Skeletal muscle tissue (tissue), 3 donors: ENCODE measurements at regions not wholly inside any gene's neighbourhood (a gene's known extent, or its start where the extent isn't known, plus 50 kb on each side); places are given as distances from the start of the nearest gene placed in this dataset.

Source experiments
- H3K27ac ChIP-seq: one replicate; pipeline ENCODE4 v1.7.0; 2013; ENCODE audit warnings: mild to moderate bottlenecking, low read depth, low read length, inconsistent platforms
- H3K27me3 ChIP-seq, 3 donors: one replicate each; pipeline ENCODE4 v1.7.0; 2013; ENCODE audit warnings: low read length in 3 of 3; ENCODE audit not compliant: control insufficient read depth in 3 of 3, insufficient read depth in 3 of 3
- H3K36me3 ChIP-seq, 3 donors: one replicate each; pipeline ENCODE4 v1.7.0; 2013; ENCODE audit warnings: low read length in 3 of 3; ENCODE audit not compliant: control insufficient read depth in 3 of 3, insufficient read depth in 3 of 3
- H3K4me1 ChIP-seq, 3 donors: one replicate each; pipeline ENCODE4 v1.7.0; 2013; ENCODE audit warnings: low read length in 3 of 3, mild to moderate bottlenecking in 3 of 3; ENCODE audit not compliant: control insufficient read depth in 3 of 3, insufficient read depth in 3 of 3
- H3K4me3 ChIP-seq, 3 donors: one replicate each; pipeline ENCODE4 v1.7.0; 2013; ENCODE audit warnings: low read length in 3 of 3
- H3K9ac ChIP-seq, 3 donors: one replicate each; pipeline ENCODE4 v1.7.0; 2013; ENCODE audit warnings: low read length in 3 of 3, mild to moderate bottlenecking in 3 of 3, moderate library complexity in 2 of 3, low read depth in 1 of 3
- H3K9me3 ChIP-seq, 3 donors: one replicate each; pipeline ENCODE4 v1.7.0; 2013; ENCODE audit warnings: low read length in 3 of 3; ENCODE audit not compliant: control insufficient read depth in 3 of 3
- donor health status: Osteomylitis.

DNA sequence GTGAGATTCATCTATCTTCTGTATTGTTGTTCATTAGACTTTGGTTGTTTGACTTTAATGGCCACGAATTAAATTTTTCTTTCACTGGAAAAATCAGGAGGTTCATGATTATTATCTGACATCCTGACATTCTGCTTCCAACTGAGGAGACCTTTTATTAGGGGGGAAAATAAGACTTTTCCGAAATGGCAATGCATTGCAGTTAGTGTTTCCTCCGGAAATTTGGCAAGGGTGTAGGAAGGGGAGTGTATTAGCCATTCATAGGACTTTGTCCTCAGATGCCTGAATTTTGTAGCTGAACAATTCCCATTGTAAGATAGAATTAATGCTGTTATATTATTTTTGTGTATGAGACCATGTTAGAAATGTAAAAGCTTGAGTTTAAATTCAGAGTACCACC is 450.6 kb upstream of the TGFBR2 start:
- H3K4me3 ChIP-seq, result no peak overlapping the region
- H3K36me3 ChIP-seq, result no peaks in the 10 kb centered on the region
- no peaks in the 10 kb centered on the region for H3K27me3 ChIP-seq
- H3K9me3 ChIP-seq, result no peaks in the 10 kb centered on the region
- H3K27ac ChIP-seq, result no peak overlapping the region
- peaks cover 0 to 3% (median 0%) of the 10 kb centered on the region in 3 donors for H3K4me1 ChIP-seq
- no peak overlapping the region for H3K9ac ChIP-seq

DNA sequence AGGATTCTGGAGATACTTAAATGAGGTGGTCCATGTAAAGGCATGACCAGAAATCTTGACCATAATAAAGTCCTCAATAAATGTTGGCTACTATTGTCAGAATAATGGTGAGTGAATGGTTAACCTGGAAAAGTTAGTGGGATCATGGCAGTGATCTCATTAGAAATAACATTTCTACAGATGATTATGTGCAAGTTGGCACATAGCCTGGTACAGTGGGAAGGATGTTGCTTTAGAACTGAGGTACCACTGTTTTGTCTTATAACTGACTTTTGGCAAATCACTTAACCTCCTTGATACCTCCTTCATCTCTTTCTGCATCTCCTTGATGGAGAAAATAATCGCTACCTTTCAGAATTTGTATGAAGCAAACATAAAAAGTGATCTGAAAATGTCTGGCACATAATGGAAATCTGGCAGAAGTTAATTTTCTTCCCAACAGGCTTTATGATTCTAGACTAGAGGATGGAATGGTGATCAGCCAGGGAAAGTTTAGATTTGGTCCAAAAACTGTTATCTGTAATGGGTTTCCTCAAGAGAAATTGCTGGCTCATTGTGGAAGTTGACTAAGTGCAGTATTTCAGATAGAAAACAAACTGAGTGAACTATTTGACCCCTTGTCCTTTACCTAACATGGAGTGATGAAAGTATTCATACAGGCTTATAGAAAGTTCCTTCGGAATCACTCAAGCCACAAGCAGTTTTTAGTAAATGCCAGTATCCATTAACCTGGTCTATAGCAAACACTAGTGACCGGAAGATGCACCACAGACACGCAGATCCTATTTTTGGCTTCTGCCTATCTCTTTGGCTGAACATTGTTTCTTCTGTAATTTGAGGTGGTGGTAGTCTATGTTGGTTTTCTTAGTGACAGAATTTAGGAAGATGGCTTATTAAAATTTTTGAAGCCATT is 449.6 kb upstream of the TGFBR2 start:
- Histone ChIP-seq H3K27ac (no peak overlapping the region), H3K4me1 (peaks cover 0 to 11% (median 4%) of the 10 kb centered on the region in 3 donors), H3K9ac (no peak overlapping the region), H3K4me3 (no peak overlapping the region), H3K9me3 (no peaks in the 10 kb centered on the region), H3K36me3 (no peaks in the 10 kb centered on the region), H3K27me3 (no peaks in the 10 kb centered on the region)

DNA sequence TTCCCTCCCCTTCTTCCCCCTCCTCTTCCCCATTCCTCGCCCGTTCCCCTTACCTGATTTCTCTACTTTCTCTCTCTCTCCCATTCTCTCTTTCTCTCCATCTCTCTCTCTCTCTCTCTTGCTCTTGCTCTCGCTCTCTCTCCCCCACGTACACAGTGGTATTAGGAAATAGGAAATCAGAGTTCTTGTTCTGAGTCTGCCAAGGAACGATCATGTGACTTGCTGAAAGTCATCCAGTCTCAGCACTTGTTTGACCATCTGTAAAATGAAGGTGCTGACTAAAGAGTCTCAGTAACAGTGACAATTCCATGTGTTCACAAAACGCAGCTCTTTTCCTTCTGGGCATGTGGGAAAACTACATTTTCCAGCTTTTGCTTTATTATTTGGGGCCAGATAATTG is 445.0 kb upstream of the TGFBR2 start:
- H3K36me3 ChIP-seq, result no peaks in the 10 kb centered on the region
- H3K9me3 ChIP-seq, result no peaks in the 10 kb centered on the region
- no peaks in the 10 kb centered on the region for H3K27me3 ChIP-seq
- peaks cover 0 to 10% (median 4%) of the 10 kb centered on the region in 3 donors for H3K4me1 ChIP-seq
- no peak overlapping the region for H3K4me3 ChIP-seq
- no peak overlapping the region for H3K9ac ChIP-seq
- H3K27ac ChIP-seq, result peak overlapping the region; percentile 15

DNA sequence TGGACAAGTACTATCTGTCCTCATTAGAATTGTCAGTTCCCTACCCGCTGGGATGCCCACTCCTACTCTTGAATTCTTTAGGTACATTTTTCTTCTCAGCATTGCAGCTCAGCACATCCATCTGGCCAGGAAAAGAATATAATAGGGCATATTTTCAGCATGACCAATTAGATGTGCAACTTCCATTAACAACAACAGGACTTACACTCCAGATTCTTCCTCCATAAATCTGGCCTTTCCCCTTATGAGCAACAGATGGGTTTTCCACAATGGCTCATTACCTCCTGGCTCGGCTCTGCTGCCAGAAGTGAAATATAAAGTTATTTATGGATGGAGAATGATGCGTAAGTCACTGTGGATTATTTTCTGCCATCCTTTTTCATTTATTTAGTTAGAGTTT is 443.8 kb upstream of the TGFBR2 start:
- H3K4me1 ChIP-seq, result peaks cover 0 to 7% (median 4%) of the 10 kb centered on the region in 3 donors
- H3K9me3 ChIP-seq, result no peaks in the 10 kb centered on the region
- H3K36me3 ChIP-seq, result no peaks in the 10 kb centered on the region
- no peak overlapping the region for H3K9ac ChIP-seq
- H3K4me3 ChIP-seq, result no peak overlapping the region
- H3K27me3 ChIP-seq, result no peaks in the 10 kb centered on the region
- no peak overlapping the region for H3K27ac ChIP-seq

DNA sequence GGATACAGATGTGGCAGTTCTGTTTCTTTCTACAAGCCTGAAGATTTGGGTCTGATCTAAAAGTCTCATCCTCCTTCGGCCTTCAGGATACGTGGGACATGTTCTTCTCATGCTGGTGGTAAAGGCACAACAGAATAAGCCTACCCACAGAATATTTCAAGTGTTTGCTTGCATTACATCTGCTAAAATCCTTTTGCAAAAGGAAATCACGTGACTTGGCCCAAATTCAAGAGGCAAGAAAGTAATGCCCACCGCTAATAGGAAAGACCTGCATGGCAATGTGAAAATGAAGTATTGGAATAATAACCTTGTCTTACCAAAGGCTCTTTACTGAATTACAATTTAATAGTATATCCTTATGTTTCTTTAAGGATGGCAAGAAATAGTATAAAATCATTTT is 439.9 kb upstream of the TGFBR2 start:
- no peaks in the 10 kb centered on the region for H3K9me3 ChIP-seq
- H3K27ac ChIP-seq, result no peak overlapping the region
- no peak overlapping the region for H3K9ac ChIP-seq
- H3K36me3 ChIP-seq, result no peaks in the 10 kb centered on the region
- no peak overlapping the region for H3K4me3 ChIP-seq
- no peaks in the 10 kb centered on the region for H3K27me3 ChIP-seq
- H3K4me1 ChIP-seq, result peaks cover 0 to 2% (median 1%) of the 10 kb centered on the region in 3 donors

DNA sequence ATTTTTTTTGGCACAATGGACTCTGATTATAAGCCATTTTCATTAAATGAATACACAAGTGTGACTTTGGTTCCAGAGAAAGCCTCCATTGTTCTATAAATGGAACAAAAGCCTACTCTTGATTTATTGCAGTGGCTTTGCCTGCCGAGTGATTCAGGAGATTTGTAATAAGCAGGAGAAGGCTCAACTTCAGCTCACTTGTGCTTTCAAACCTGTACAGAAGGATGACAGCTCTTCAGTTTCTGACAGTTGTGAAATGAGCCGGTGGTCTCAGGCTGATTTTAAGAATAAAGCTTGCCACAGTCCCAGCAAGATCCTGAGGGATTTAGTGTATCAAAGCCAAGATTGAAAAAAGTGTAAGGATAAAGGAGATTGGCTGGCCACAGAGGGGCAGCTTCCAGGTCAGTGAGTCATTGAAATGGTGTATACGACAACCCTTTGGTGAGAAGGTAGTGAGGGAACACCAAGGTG is 438.8 kb upstream of the TGFBR2 start:
- no peak overlapping the region for H3K4me3 ChIP-seq
- no peaks in the 10 kb centered on the region for H3K36me3 ChIP-seq
- H3K9ac ChIP-seq, result no peak overlapping the region
- no peaks in the 10 kb centered on the region for H3K9me3 ChIP-seq
- H3K27me3 ChIP-seq, result no peaks in the 10 kb centered on the region
- no peaks in the 10 kb centered on the region for H3K4me1 ChIP-seq
- no peak overlapping the region for H3K27ac ChIP-seq

DNA sequence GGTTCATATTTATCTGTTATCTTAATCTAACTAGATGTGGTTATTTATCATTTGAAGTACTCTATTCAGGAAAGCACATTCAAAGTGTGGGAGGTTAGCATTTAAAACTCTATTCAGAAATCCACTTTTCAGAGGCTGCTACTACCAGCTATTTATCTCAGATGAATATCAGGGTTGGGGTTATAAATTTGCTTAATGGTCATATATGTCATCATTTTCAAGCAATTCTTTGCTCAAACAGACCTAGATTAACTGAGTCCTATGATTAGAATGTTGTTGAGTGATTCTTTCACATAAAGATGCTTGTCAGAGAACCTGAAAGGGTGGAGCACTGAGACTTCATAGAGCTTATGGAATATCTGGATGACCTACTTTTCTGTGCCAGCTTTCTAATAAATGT is 436.9 kb upstream of the TGFBR2 start:
- H3K27me3 ChIP-seq, result no peaks in the 10 kb centered on the region
- H3K9me3 ChIP-seq, result no peaks in the 10 kb centered on the region
- no peak overlapping the region for H3K9ac ChIP-seq
- no peaks in the 10 kb centered on the region for H3K4me1 ChIP-seq
- H3K27ac ChIP-seq, result no peak overlapping the region
- H3K36me3 ChIP-seq, result no peaks in the 10 kb centered on the region
- no peak overlapping the region for H3K4me3 ChIP-seq

DNA sequence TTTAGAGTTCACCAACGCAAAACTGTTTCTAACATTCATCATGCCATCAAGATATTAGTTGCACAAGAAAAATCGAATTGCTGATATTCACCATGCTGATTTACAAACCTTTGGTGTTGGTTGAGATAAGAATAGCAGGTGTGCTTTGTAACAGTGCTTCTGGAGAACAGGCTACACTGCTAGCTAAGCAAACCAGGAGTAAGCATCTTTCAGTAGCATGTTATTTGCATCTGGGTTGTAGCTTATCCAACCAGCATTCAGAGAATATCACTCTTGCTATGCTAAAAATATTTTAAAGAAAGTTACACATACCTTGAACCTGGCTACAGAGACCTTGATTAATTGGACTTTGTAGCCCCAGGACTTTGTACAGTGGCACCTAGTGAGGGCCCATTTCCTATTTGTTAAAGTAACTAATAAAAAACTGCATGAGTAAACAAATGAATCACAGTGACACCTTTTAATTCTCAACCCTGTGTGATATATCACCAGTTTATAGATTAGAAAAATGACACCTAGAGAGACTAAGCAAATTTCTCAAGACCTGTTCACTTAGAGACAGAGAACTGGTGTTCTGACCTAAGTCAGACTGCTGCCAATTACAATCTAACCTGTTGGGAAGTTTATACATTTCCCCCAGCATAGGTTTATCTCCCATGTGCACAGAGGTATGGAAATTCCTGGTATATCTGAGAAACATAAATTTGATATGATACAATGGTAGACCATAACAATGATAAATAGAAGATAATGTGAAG is 435.5 kb upstream of the TGFBR2 start:
- H3K4me3 ChIP-seq, result no peak overlapping the region

DNA sequence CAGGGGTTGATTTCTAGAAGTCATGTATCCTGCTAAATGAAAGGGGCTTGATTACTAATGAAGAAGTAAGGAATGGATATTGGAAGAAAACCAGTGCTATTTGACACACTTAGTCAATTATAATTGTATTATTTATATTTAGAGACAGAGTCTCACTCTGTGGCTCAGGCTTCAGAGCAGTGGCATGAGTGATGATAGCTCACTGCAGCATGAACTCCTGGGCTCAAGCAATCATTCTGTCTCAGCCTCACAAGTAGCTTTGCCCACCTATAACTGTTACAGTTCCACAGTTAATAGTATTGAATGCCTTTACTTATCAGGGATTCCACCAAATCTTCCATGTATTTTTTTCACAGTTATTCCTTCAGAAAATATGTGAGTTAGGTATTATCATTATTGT is 432.0 kb upstream of the TGFBR2 start:
- Histone ChIP-seq H3K9ac (no peak overlapping the region), H3K4me3 (no peak overlapping the region), H3K27me3 (no peaks in the 10 kb centered on the region), H3K9me3 (no peaks in the 10 kb centered on the region), H3K36me3 (no peaks in the 10 kb centered on the region), H3K4me1 (no peaks in the 10 kb centered on the region), H3K27ac (no peak overlapping the region)

More for the DNA sequence above, 435.5 kb upstream of the TGFBR2 start:
- Histone ChIP-seq H3K9me3 (no peaks in the 10 kb centered on the region), H3K4me1 (no peaks in the 10 kb centered on the region), H3K36me3 (no peaks in the 10 kb centered on the region), H3K9ac (no peak overlapping the region), H3K27me3 (no peaks in the 10 kb centered on the region), H3K27ac (no peak overlapping the region)
